ENCODE measurements at regions not wholly inside any gene's neighbourhood (a gene's known extent, or its start where the extent isn't known, plus 50 kb on each side); places are given as distances from the start of the nearest gene placed in this dataset.
"Not testable (repeated sequence)": the region's sequence is repeated elsewhere in the genome, so short reads cannot be mapped to it uniquely, and the experiment has no call there.

- intact Hi-C loops (cut with micrococcal nuclease) = no loop called here
Observed at GRCh38 chr13:55569082-55569481, 1571.6 kb upstream of the PRR20A start.

GRCh38 chr13:55569514-55569913 is 1571.2 kb upstream of the PRR20A start:
- no peak for DNase-seq (ENCODE audit: low spot score)
- no peaks in the 10 kb centered on the region for H3K36me3 Mint-ChIP-seq (ENCODE audit: low read depth)
- no peaks in the 10 kb centered on the region for H3K4me1 Mint-ChIP-seq (ENCODE audit: low read depth)
- no peaks in the 10 kb centered on the region for H3K9me3 Mint-ChIP-seq
- H3K4me3 Mint-ChIP-seq = no peak overlapping the region
- H3K27ac Mint-ChIP-seq = no peak overlapping the region
- intact Hi-C loops (cut with micrococcal nuclease) = no loop called here
- no peaks in the 10 kb centered on the region for H3K27me3 Mint-ChIP-seq (ENCODE audit: insufficient read depth)

More at GRCh38 chr13:55569082-55569481, 1571.6 kb upstream of the PRR20A start:
- no peaks in the 10 kb centered on the region for H3K9me3 Mint-ChIP-seq
- no peaks in the 10 kb centered on the region for H3K4me1 Mint-ChIP-seq (ENCODE audit: low read depth)
- no peak overlapping the region for H3K4me3 Mint-ChIP-seq
- H3K27me3 Mint-ChIP-seq (ENCODE audit: insufficient read depth) = no peaks in the 10 kb centered on the region
- DNase-seq (ENCODE audit: low spot score) = no peak
- no peak overlapping the region for H3K27ac Mint-ChIP-seq
- no peaks in the 10 kb centered on the region for H3K36me3 Mint-ChIP-seq (ENCODE audit: low read depth)

GRCh38 chr13:55570371-55570770 is 1570.3 kb upstream of the PRR20A start:
- H3K9me3 Mint-ChIP-seq = no peaks in the 10 kb centered on the region

GRCh38 chr13:55571237-55571867 is 1569.4 kb upstream of the PRR20A start:
- Mint-ChIP-seq H3K36me3 (ENCODE audit: low read depth) (no peaks in the 10 kb centered on the region), H3K27me3 (ENCODE audit: insufficient read depth) (no peaks in the 10 kb centered on the region), H3K4me1 (ENCODE audit: low read depth) (no peaks in the 10 kb centered on the region), H3K27ac (no peak overlapping the region), H3K4me3 (no peak overlapping the region), H3K9me3 (peaks cover 4% of the 10 kb centered on the region)
- intact Hi-C loops (cut with micrococcal nuclease) = no loop called here
- DNase-seq (ENCODE audit: low spot score) = no peak

More at GRCh38 chr13:55570371-55570770, 1570.3 kb upstream of the PRR20A start:
- no peak for DNase-seq (ENCODE audit: low spot score)
- intact Hi-C loops (cut with micrococcal nuclease) = no loop called here
- Mint-ChIP-seq H3K27ac (no peak overlapping the region), H3K4me1 (ENCODE audit: low read depth) (no peaks in the 10 kb centered on the region), H3K36me3 (ENCODE audit: low read depth) (no peaks in the 10 kb centered on the region), H3K27me3 (ENCODE audit: insufficient read depth) (no peaks in the 10 kb centered on the region), H3K4me3 (no peak overlapping the region)

- H3K36me3 Mint-ChIP-seq (ENCODE audit: low read depth) = no peaks in the 10 kb centered on the region
- H3K4me3 Mint-ChIP-seq = no peak overlapping the region
- intact Hi-C loops (cut with micrococcal nuclease) = no loop called here
- no peaks in the 10 kb centered on the region for H3K27me3 Mint-ChIP-seq (ENCODE audit: insufficient read depth)
- no peaks in the 10 kb centered on the region for H3K4me1 Mint-ChIP-seq (ENCODE audit: low read depth)
- H3K27ac Mint-ChIP-seq = no peak overlapping the region
- H3K9me3 Mint-ChIP-seq = peaks cover 5% of the 10 kb centered on the region
- DNase-seq (ENCODE audit: low spot score) = no peak
Observed at GRCh38 chr13:55572408-55572807, 1568.3 kb upstream of the PRR20A start.

- peaks cover 10% of the 10 kb centered on the region for H3K9me3 Mint-ChIP-seq
- intact Hi-C loops (cut with micrococcal nuclease) = no loop called here
Observed at GRCh38 chr13:55572862-55573261, 1567.9 kb upstream of the PRR20A start.

GRCh38 chr13:55573565-55573964 is 1567.2 kb upstream of the PRR20A start:
- Mint-ChIP-seq H3K27me3 (ENCODE audit: insufficient read depth) (no peaks in the 10 kb centered on the region), H3K36me3 (ENCODE audit: low read depth) (no peaks in the 10 kb centered on the region), H3K4me3 (no peak overlapping the region), H3K27ac (no peak overlapping the region), H3K9me3 (peaks cover 13% of the 10 kb centered on the region), H3K4me1 (ENCODE audit: low read depth) (no peaks in the 10 kb centered on the region)
- intact Hi-C loops (cut with micrococcal nuclease) = no loop called here
- no peak for DNase-seq (ENCODE audit: low spot score)

More at GRCh38 chr13:55572862-55573261, 1567.9 kb upstream of the PRR20A start:
- no peak overlapping the region for H3K4me3 Mint-ChIP-seq
- no peaks in the 10 kb centered on the region for H3K36me3 Mint-ChIP-seq (ENCODE audit: low read depth)
- no peak overlapping the region for H3K27ac Mint-ChIP-seq
- no peaks in the 10 kb centered on the region for H3K4me1 Mint-ChIP-seq (ENCODE audit: low read depth)
- DNase-seq (ENCODE audit: low spot score) = no peak
- no peaks in the 10 kb centered on the region for H3K27me3 Mint-ChIP-seq (ENCODE audit: insufficient read depth)

- Mint-ChIP-seq H3K27me3 (ENCODE audit: insufficient read depth) (no peaks in the 10 kb centered on the region), H3K4me3 (no peak overlapping the region), H3K27ac (no peak overlapping the region), H3K4me1 (ENCODE audit: low read depth) (no peaks in the 10 kb centered on the region), H3K9me3 (peaks cover 23% of the 10 kb centered on the region), H3K36me3 (ENCODE audit: low read depth) (no peaks in the 10 kb centered on the region)
- no peak for DNase-seq (ENCODE audit: low spot score)
- intact Hi-C loops (cut with micrococcal nuclease) = no loop called here
Observed at GRCh38 chr13:55576389-55576788, 1564.3 kb upstream of the PRR20A start.

- Mint-ChIP-seq H3K27ac (no peak overlapping the region), H3K27me3 (ENCODE audit: insufficient read depth) (no peaks in the 10 kb centered on the region), H3K9me3 (peaks cover 27% of the 10 kb centered on the region), H3K36me3 (ENCODE audit: low read depth) (no peaks in the 10 kb centered on the region), H3K4me1 (ENCODE audit: low read depth) (no peaks in the 10 kb centered on the region), H3K4me3 (no peak overlapping the region)
- intact Hi-C loops (cut with micrococcal nuclease) = no loop called here
- no peak for DNase-seq (ENCODE audit: low spot score)
Observed at GRCh38 chr13:55577082-55577846, 1563.5 kb upstream of the PRR20A start.

- H3K4me1 Mint-ChIP-seq (ENCODE audit: low read depth) = no peaks in the 10 kb centered on the region
- no peaks in the 10 kb centered on the region for H3K36me3 Mint-ChIP-seq (ENCODE audit: low read depth)
- no peak overlapping the region for H3K4me3 Mint-ChIP-seq
- DNase-seq (ENCODE audit: low spot score) = no peak
- no peak overlapping the region for H3K27ac Mint-ChIP-seq
- H3K9me3 Mint-ChIP-seq = peaks cover 33% of the 10 kb centered on the region
- intact Hi-C loops (cut with micrococcal nuclease) = no loop called here
- no peaks in the 10 kb centered on the region for H3K27me3 Mint-ChIP-seq (ENCODE audit: insufficient read depth)
Observed at GRCh38 chr13:55577847-55578210, 1562.9 kb upstream of the PRR20A start.

- intact Hi-C loops (cut with micrococcal nuclease) = not testable (repeated sequence)
Observed at GRCh38 chr13:55582294-55582693, 1558.4 kb upstream of the PRR20A start.

GRCh38 chr13:55583953-55584593 is 1556.6 kb upstream of the PRR20A start:
- no peak for DNase-seq (ENCODE audit: low spot score)
- peaks cover 42% of the 10 kb centered on the region for H3K9me3 Mint-ChIP-seq
- no peaks in the 10 kb centered on the region for H3K36me3 Mint-ChIP-seq (ENCODE audit: low read depth)
- intact Hi-C loops (cut with micrococcal nuclease) = no loop called here
- no peak overlapping the region for H3K27ac Mint-ChIP-seq
- no peak overlapping the region for H3K4me3 Mint-ChIP-seq
- H3K4me1 Mint-ChIP-seq (ENCODE audit: low read depth) = no peaks in the 10 kb centered on the region
- H3K27me3 Mint-ChIP-seq (ENCODE audit: insufficient read depth) = no peaks in the 10 kb centered on the region

More at GRCh38 chr13:55582294-55582693, 1558.4 kb upstream of the PRR20A start:
- not testable (repeated sequence) for H3K4me3 Mint-ChIP-seq; H3K4me1 Mint-ChIP-seq (ENCODE audit: low read depth); H3K27ac Mint-ChIP-seq; H3K36me3 Mint-ChIP-seq (ENCODE audit: low read depth); DNase-seq (ENCODE audit: low spot score); H3K27me3 Mint-ChIP-seq (ENCODE audit: insufficient read depth)
- H3K9me3 Mint-ChIP-seq = peaks cover 45% of the 10 kb centered on the region

GRCh38 chr13:55602784-55603183 is 1537.9 kb upstream of the PRR20A start:
- Mint-ChIP-seq H3K4me1 (ENCODE audit: low read depth) (no peaks in the 10 kb centered on the region), H3K36me3 (ENCODE audit: low read depth) (no peaks in the 10 kb centered on the region), H3K27ac (no peak overlapping the region)

More at GRCh38 chr13:55602784-55603183, 1537.9 kb upstream of the PRR20A start:
- Mint-ChIP-seq H3K27me3 (ENCODE audit: insufficient read depth) (no peaks in the 10 kb centered on the region), H3K4me3 (no peak overlapping the region), H3K9me3 (peaks cover 8% of the 10 kb centered on the region)
- DNase-seq (ENCODE audit: low spot score) = no peak
- intact Hi-C loops (cut with micrococcal nuclease) = no loop called here
